ENCODE measurements at regions not wholly inside any gene's neighbourhood (a gene's known extent, or its start where the extent isn't known, plus 50 kb on each side); places are given as distances from the start of the nearest gene placed in this dataset.

DNA sequence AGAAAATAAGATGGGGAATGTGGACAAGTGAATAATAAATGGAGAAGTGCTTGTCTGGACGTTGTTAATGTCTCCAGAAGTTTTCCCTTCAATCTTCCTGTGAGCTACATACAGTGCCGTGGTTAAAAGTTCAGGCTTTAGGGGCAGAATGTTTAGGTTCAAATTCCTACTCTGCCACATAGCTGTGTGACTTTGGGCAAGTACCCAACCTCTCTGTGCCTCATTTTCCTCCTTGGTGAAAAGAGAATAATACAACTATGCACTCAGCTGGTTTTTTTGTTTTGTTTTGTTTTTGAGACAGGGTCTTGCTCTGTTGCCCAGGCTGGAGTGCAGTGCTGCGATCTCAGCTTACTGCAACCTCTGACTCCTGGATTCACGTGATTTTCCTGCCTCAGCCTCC is 143.5 kb downstream of the CHIC2 start:
- intact Hi-C loops (cut with DNase I; ENCODE audit: low total_unique reads): no loop called here
- H3K36me3 ChIP-seq: no peaks in the 10 kb centered on the region
- H3K27ac ChIP-seq: no peak overlapping the region
- no peaks in the 10 kb centered on the region for H3K4me1 ChIP-seq
- H3K9me3 ChIP-seq: no peaks in the 10 kb centered on the region
- H3K4me3 ChIP-seq: no peak overlapping the region
- no peaks in the 10 kb centered on the region for H3K27me3 ChIP-seq
- no peak for DNase-seq (ENCODE audit: low spot score in 2 of 2)
- TF ChIP-seq POLR2AphosphoS5 (IDR thresholded peaks at IDR 0.05) (no peak), POLR2A (IDR thresholded peaks at IDR 0.05) (no peak)
- TF ChIP-seq, protein P1, sequence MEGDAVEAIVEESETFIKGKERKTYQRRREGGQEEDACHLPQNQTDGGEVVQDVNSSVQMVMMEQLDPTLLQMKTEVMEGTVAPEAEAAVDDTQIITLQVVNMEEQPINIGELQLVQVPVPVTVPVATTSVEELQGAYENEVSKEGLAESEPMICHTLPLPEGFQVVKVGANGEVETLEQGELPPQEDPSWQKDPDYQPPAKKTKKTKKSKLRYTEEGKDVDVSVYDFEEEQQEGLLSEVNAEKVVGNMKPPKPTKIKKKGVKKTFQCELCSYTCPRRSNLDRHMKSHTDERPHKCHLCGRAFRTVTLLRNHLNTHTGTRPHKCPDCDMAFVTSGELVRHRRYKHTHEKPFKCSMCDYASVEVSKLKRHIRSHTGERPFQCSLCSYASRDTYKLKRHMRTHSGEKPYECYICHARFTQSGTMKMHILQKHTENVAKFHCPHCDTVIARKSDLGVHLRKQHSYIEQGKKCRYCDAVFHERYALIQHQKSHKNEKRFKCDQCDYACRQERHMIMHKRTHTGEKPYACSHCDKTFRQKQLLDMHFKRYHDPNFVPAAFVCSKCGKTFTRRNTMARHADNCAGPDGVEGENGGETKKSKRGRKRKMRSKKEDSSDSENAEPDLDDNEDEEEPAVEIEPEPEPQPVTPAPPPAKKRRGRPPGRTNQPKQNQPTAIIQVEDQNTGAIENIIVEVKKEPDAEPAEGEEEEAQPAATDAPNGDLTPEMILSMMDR (IDR thresholded peaks at IDR 0.05): no peak

DNA sequence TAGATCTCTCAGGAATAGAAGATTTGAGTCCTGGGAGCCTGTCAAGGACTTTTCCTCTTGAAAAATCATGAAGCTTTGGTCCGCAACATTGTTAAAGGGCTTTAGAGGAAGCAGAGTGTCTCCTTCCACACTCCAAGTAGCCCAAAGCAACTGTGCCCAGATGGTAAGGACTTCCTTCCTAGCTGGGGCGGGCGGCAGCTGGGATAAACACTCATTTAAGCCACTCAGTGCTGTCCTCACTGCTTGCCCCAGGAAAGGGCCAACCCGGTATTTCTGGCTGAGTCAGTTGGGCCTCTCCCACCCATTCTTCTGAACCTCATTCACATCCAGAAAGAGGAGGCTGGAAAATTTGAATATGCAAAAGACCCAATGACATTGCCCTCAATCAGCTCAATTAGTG is 144.3 kb downstream of the CHIC2 start:
- TF ChIP-seq POLR2A (IDR thresholded peaks at IDR 0.05) (no peak), POLR2AphosphoS5 (IDR thresholded peaks at IDR 0.05) (no peak)
- TF ChIP-seq, protein P1 (IDR thresholded peaks at IDR 0.05): no peak
- Histone ChIP-seq H3K9me3 (no peaks in the 10 kb centered on the region), H3K4me1 (no peaks in the 10 kb centered on the region), H3K36me3 (no peaks in the 10 kb centered on the region), H3K27me3 (no peaks in the 10 kb centered on the region), H3K27ac (peak overlapping the region in 1 of 2 donors; percentile 27), H3K4me3 (no peak overlapping the region)
- intact Hi-C loops (cut with DNase I; ENCODE audit: low total_unique reads): no loop called here
- no peak for DNase-seq (ENCODE audit: low spot score in 2 of 2)

DNA sequence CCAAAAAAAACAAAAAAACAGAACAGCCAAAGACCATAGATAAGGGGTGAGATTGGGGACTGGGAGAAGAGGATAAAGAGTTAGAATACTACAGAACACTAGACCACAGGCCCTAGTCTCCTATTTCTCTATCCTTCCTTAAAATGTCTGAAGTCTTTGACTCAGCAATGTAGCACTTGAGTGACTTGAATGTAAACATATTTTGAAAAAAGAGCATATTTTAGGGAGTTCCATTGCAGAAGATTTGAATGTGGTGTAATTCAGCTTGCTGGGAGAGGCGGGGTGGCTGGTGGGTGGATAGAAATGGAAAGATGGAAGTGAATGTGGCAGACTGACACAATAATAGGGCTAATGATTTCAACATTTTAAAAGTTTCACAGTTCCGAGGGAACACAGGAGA is 144.9 kb downstream of the CHIC2 start:
- Histone ChIP-seq H3K9me3 (no peaks in the 10 kb centered on the region), H3K4me3 (no peak overlapping the region), H3K36me3 (no peaks in the 10 kb centered on the region), H3K4me1 (no peaks in the 10 kb centered on the region), H3K27ac (no peak overlapping the region), H3K27me3 (no peaks in the 10 kb centered on the region)
- intact Hi-C loops (cut with DNase I; ENCODE audit: low total_unique reads): no loop called here
- no peak for DNase-seq (ENCODE audit: low spot score in 2 of 2)
- TF ChIP-seq POLR2A (IDR thresholded peaks at IDR 0.05): no peak
- no peak for TF ChIP-seq POLR2AphosphoS5 (IDR thresholded peaks at IDR 0.05)
- TF ChIP-seq, protein P1 (IDR thresholded peaks at IDR 0.05): no peak

DNA sequence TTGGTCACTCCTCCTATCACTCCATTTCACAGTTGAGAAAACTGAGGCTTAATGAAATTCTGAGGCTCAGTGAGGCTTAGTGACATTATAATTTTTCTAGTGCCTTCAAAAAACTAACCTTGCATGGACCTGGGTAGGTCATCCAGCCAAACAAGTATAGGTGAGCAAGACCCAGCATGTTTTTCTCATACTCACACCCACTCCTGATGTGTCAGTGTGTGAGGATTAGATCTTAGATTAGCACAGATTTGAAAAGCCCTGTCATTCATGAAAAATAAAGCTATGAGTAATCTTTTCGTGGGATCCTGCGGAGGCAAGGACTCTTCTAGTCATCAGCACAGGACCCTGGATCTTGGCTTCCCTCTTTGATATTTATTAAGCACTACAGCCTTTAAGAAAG is 146.7 kb downstream of the CHIC2 start:
- intact Hi-C loops (cut with DNase I; ENCODE audit: low total_unique reads): no loop called here
- Histone ChIP-seq H3K9me3 (no peaks in the 10 kb centered on the region), H3K36me3 (no peaks in the 10 kb centered on the region), H3K4me1 (no peaks in the 10 kb centered on the region), H3K27me3 (no peaks in the 10 kb centered on the region), H3K27ac (no peak overlapping the region), H3K4me3 (no peak overlapping the region)
- TF ChIP-seq, protein P1 (IDR thresholded peaks at IDR 0.05): no peak
- TF ChIP-seq POLR2A (IDR thresholded peaks at IDR 0.05) (no peak), POLR2AphosphoS5 (IDR thresholded peaks at IDR 0.05) (no peak)
- no peak for DNase-seq (ENCODE audit: low spot score in 2 of 2)

DNA sequence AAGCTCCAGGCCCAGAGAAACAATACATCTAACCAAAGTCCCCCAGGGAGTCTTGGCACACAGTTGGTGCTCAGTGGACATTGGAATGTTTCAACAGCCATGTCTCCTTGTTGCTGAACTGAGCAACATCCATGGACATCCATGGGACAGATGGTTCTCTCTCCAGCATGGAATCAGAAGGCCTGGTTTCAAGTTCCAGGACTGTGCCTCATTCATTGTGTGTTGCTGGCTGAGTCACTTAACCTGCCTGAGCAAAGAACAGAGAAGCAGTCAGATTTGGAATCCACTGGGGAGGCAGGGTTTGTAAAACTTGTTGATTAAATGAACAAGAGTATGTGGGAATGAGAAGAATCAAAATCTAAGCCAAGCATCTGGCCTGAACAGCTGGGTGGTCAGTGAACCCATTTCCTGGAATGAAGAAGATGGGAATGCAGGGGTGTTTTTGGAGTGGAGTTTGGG is 147.9 kb downstream of the CHIC2 start:
- intact Hi-C loops (cut with DNase I; ENCODE audit: low total_unique reads): no loop called here
- no peaks in the 10 kb centered on the region for H3K36me3 ChIP-seq
- H3K4me1 ChIP-seq: no peaks in the 10 kb centered on the region
- TF ChIP-seq POLR2AphosphoS5 (IDR thresholded peaks at IDR 0.05): no peak
- no peak for TF ChIP-seq POLR2A (IDR thresholded peaks at IDR 0.05)
- TF ChIP-seq, protein P1 (IDR thresholded peaks at IDR 0.05): no peak
- no peak overlapping the region for H3K4me3 ChIP-seq
- no peak overlapping the region for H3K27ac ChIP-seq
- H3K27me3 ChIP-seq: no peaks in the 10 kb centered on the region
- no peak for DNase-seq (ENCODE audit: low spot score in 2 of 2)
- no peaks in the 10 kb centered on the region for H3K9me3 ChIP-seq
